ENCODE measurements at regions not wholly inside any gene's neighbourhood (a gene's known extent, or its start where the extent isn't known, plus 50 kb on each side); places are given as distances from the start of the nearest gene placed in this dataset.

- no peaks in the 10 kb centered on the region for H4K20me1 ChIP-seq (ENCODE audit: insufficient read depth)
Observed at GRCh38 chr4:45345558-45345957, 619.2 kb upstream of the GNPDA2 start.

GRCh38 chr4:45331802-45332201 lies 605.4 kb upstream of the GNPDA2 start:
- Histone ChIP-seq H4K20me1 (ENCODE audit: insufficient read depth) (no peaks in the 10 kb centered on the region), H3K9ac (no peak overlapping the region), H3K4me2 (no peak overlapping the region), H3K79me2 (ENCODE audit: insufficient read depth, low read depth) (no peaks in the 10 kb centered on the region), H3K27ac (no peak overlapping the region), H2AFZ (ENCODE audit: low read depth) (no peak overlapping the region), H3K36me3 (ENCODE audit: insufficient read depth) (no peaks in the 10 kb centered on the region), H3K4me3 (IDR thresholded peaks at IDR 0.05; ENCODE audit: insufficient read depth, low read depth, low read length) (no peak overlapping the region), H3K4me1 (ENCODE audit: low read depth, poor library complexity, severe bottlenecking) (no peaks in the 10 kb centered on the region), H3K27me3 (ENCODE audit: insufficient read depth, low read depth) (no peaks in the 10 kb centered on the region)
- no peak for TF ChIP-seq CTCF (conservative IDR thresholded peaks at IDR 0.05; ENCODE audit: low read depth, low read length)

More at GRCh38 chr4:45345558-45345957, 619.2 kb upstream of the GNPDA2 start:
- Histone ChIP-seq H3K9ac (no peak overlapping the region), H3K36me3 (ENCODE audit: insufficient read depth) (no peaks in the 10 kb centered on the region), H3K4me1 (ENCODE audit: low read depth, poor library complexity, severe bottlenecking) (peaks cover 5% of the 10 kb centered on the region), H3K4me3 (IDR thresholded peaks at IDR 0.05; ENCODE audit: insufficient read depth, low read depth, low read length) (no peak overlapping the region), H3K4me2 (no peak overlapping the region), H3K27me3 (ENCODE audit: insufficient read depth, low read depth) (no peaks in the 10 kb centered on the region), H2AFZ (ENCODE audit: low read depth) (no peak overlapping the region), H3K79me2 (ENCODE audit: insufficient read depth, low read depth) (no peaks in the 10 kb centered on the region), H3K27ac (no peak overlapping the region)
- no peak for TF ChIP-seq CTCF (conservative IDR thresholded peaks at IDR 0.05; ENCODE audit: low read depth, low read length)

GRCh38 chr4:45327544-45327943 lies 601.2 kb upstream of the GNPDA2 start:
- no peaks in the 10 kb centered on the region for H3K79me2 ChIP-seq (ENCODE audit: insufficient read depth, low read depth)
- H3K4me1 ChIP-seq (ENCODE audit: low read depth, poor library complexity, severe bottlenecking): no peaks in the 10 kb centered on the region
- no peaks in the 10 kb centered on the region for H3K27me3 ChIP-seq (ENCODE audit: insufficient read depth, low read depth)
- no peaks in the 10 kb centered on the region for H3K36me3 ChIP-seq (ENCODE audit: insufficient read depth)
- H3K4me3 ChIP-seq (IDR thresholded peaks at IDR 0.05; ENCODE audit: insufficient read depth, low read depth, low read length): no peak overlapping the region
- no peak overlapping the region for H3K9ac ChIP-seq
- no peaks in the 10 kb centered on the region for H4K20me1 ChIP-seq (ENCODE audit: insufficient read depth)
- no peak overlapping the region for H3K27ac ChIP-seq
- H2AFZ ChIP-seq (ENCODE audit: low read depth): no peak overlapping the region
- H3K4me2 ChIP-seq: no peak overlapping the region
- TF ChIP-seq CTCF (conservative IDR thresholded peaks at IDR 0.05; ENCODE audit: low read depth, low read length): no peak

- Histone ChIP-seq H3K36me3 (ENCODE audit: insufficient read depth) (no peaks in the 10 kb centered on the region), H3K79me2 (ENCODE audit: insufficient read depth, low read depth) (no peaks in the 10 kb centered on the region), H2AFZ (ENCODE audit: low read depth) (no peak overlapping the region), H3K4me2 (no peak overlapping the region), H3K4me1 (ENCODE audit: low read depth, poor library complexity, severe bottlenecking) (no peaks in the 10 kb centered on the region), H3K4me3 (IDR thresholded peaks at IDR 0.05; ENCODE audit: insufficient read depth, low read depth, low read length) (no peak overlapping the region), H3K9ac (no peak overlapping the region), H3K27ac (no peak overlapping the region), H4K20me1 (ENCODE audit: insufficient read depth) (no peaks in the 10 kb centered on the region), H3K27me3 (ENCODE audit: insufficient read depth, low read depth) (no peaks in the 10 kb centered on the region)
- TF ChIP-seq CTCF (conservative IDR thresholded peaks at IDR 0.05; ENCODE audit: low read depth, low read length): no peak
Observed at GRCh38 chr4:45324455-45325417, 598.4 kb upstream of the GNPDA2 start.

Measured in KMS-11 (cell line).